ENCODE measurements at regions not wholly inside any gene's neighbourhood (a gene's known extent, or its start where the extent isn't known, plus 50 kb on each side); places are given as distances from the start of the nearest gene placed in this dataset.

DNA sequence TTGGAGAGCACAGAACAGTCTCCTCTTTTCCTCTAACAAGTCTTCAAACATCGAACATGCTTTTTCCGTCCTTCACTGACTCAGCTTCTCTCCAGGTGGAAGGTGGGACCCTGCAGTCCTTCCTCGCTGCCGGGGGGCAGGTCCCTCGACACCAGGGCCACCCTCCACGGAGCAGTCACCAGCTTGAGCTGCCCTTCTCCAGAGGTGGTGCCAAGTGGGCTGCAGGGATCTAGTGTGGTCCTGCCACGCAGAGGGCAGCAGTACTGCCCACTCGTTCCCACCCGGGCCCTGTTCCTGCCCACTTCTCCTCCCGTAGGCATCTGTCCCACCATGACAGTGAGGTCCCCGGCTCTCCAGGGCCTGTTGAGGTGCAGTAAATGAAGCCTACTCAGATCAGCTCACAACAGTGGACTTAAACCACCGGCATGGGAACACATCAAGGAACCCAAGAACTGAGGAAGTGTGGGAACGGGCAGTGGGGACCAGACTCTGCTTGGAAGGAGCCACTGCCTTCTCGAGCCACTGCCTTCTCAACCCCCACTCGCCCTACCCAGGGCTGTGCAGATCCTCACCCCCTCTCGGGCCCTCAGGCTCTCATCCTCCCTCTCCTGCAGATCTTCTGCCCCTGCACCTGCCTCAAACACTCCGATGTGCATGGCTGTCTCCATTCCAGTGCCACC, 153.9 kb downstream of the OAT start:
- in situ Hi-C loops (cut with MboI; ENCODE audit: low sequenced_read_pairs), result no loop called here
- intact Hi-C loops (cut with micrococcal nuclease), result no loop called here
- no TSS peak for BruUV-seq (replicated peaks)

More for the DNA sequence above, 153.9 kb downstream of the OAT start:
- TF ChIP-seq MAFK (IDR thresholded peaks at IDR 0.05; ENCODE audit: low read depth, low read length), result no peak
- no peak for TF ChIP-seq POLR2A (IDR thresholded peaks at IDR 0.05; ENCODE audit: low read depth, low read length)
- TF ChIP-seq, protein P1, sequence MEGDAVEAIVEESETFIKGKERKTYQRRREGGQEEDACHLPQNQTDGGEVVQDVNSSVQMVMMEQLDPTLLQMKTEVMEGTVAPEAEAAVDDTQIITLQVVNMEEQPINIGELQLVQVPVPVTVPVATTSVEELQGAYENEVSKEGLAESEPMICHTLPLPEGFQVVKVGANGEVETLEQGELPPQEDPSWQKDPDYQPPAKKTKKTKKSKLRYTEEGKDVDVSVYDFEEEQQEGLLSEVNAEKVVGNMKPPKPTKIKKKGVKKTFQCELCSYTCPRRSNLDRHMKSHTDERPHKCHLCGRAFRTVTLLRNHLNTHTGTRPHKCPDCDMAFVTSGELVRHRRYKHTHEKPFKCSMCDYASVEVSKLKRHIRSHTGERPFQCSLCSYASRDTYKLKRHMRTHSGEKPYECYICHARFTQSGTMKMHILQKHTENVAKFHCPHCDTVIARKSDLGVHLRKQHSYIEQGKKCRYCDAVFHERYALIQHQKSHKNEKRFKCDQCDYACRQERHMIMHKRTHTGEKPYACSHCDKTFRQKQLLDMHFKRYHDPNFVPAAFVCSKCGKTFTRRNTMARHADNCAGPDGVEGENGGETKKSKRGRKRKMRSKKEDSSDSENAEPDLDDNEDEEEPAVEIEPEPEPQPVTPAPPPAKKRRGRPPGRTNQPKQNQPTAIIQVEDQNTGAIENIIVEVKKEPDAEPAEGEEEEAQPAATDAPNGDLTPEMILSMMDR (conservative IDR thresholded peaks at IDR 0.05; ENCODE audit: low read depth, low read length), result no peak
- TF ChIP-seq MAZ (IDR thresholded peaks at IDR 0.05; ENCODE audit: borderline replicate concordance, low read depth, low read length), result no peak
- TF ChIP-seq FOS (IDR thresholded peaks at IDR 0.05; ENCODE audit: low read depth, low read length), result no peak
- Histone ChIP-seq H3K4me3 (ENCODE audit: insufficient read depth, low read depth, low read length) (no peak overlapping the region), H3K27ac (ENCODE audit: insufficient read depth, low read length) (no peak overlapping the region), H2BK15ac (ENCODE audit: low read depth, low read length) (no peak overlapping the region), H4K5ac (ENCODE audit: low read depth, low read length) (no peak overlapping the region), H3K14ac (replicated peaks; ENCODE audit: low read depth, low read length) (no peak overlapping the region), H3K4ac (ENCODE audit: low read depth, low read length) (no peak overlapping the region), H2AK9ac (replicated peaks; ENCODE audit: low read depth, low read length, poor library complexity) (no peak overlapping the region), H3K18ac (ENCODE audit: low read depth, low read length) (no peak overlapping the region), H3K27me3 (ENCODE audit: control insufficient read depth, insufficient read depth, low read length) (no peaks in the 10 kb centered on the region), H3K56ac (ENCODE audit: extremely low read depth, insufficient read depth, low read length) (no peak overlapping the region), H3K4me2 (ENCODE audit: low read depth, low read length) (no peak overlapping the region), H2BK5ac (ENCODE audit: low read depth, low read length, poor library complexity, severe bottlenecking) (no peak overlapping the region), H3K9ac (ENCODE audit: low read depth, low read length) (no peak overlapping the region), H3K79me1 (ENCODE audit: low read depth in 1 of 2, low read length in 2 of 2) (no peaks in the 10 kb centered on the region), H3K4me1 (ENCODE audit: control insufficient read depth, insufficient read depth, low read length) (no peaks in the 10 kb centered on the region), H2AFZ (replicated peaks; ENCODE audit: low read length, poor library complexity) (no peak overlapping the region), H3K23ac (ENCODE audit: low read depth, low read length) (no peak overlapping the region), H2BK120ac (ENCODE audit: low read depth, low read length) (no peak overlapping the region), H2BK20ac (ENCODE audit: low read depth, low read length) (no peak overlapping the region), H3K9me3 (ENCODE audit: control insufficient read depth, insufficient read depth, low read length) (peaks cover 17% of the 10 kb centered on the region), H3K9me1 (ENCODE audit: insufficient read depth, low read length) (no peaks in the 10 kb centered on the region), H4K8ac (ENCODE audit: low read depth in 2 of 2, low read length in 2 of 2) (no peak overlapping the region), H3K36me3 (ENCODE audit: control insufficient read depth, insufficient read depth, low read length) (no peaks in the 10 kb centered on the region), H2AK5ac (ENCODE audit: low read depth, low read length) (no peak overlapping the region), H4K91ac (ENCODE audit: insufficient read depth, low read depth, low read length) (no peak overlapping the region), H4K20me1 (ENCODE audit: insufficient read depth, low read length) (no peaks in the 10 kb centered on the region)
- DNase-seq (no peak), ATAC-seq (ENCODE audit: low read depth) (no peak)
- POLR2A ChIA-PET (ENCODE audit: unreplicated experiment), result no interaction called here
- WGBS, 2 experiments (ENCODE audit: extremely low coverage in 2 of 2, insufficient read length in 1 of 2), result 64% methylated on average over 12 of the region's 17 CpGs; no CpG with 5 or more reads in 1 of the 2 experiments
- dilution Hi-C loops (cut with HindIII; ENCODE audit: low sequenced_read_pairs, unreplicated experiment), result no loop called here
- CTCF ChIA-PET, result no interaction called here
